Neural crest cell (in vitro differentiated cells): ENCODE measurements at regions not wholly inside any gene's neighbourhood (a gene's known extent, or its start where the extent isn't known, plus 50 kb on each side); places are given as distances from the start of the nearest gene placed in this dataset.
"Not testable (repeated sequence)": the region's sequence is repeated elsewhere in the genome, so short reads cannot be mapped to it uniquely, and the experiment has no call there.

ENCODE experiments used
- DNase-seq: peaks from one replicate; pipeline ENCODE4 v3.0.0; 2021; ENCODE audit warnings: low read depth, mixed read lengths, low spot score
- H3K27ac Mint-ChIP-seq: one replicate; pipeline ENCODE4 v1.8.0; 2021; ENCODE audit warnings: mild to moderate bottlenecking, mixed read lengths; ENCODE audit not compliant: unreplicated experiment
- H3K27me3 Mint-ChIP-seq: 2 replicates; pipeline ENCODE4 v1.8.0; 2021; ENCODE audit warnings: low read depth, mild to moderate bottlenecking, mixed read lengths
- H3K36me3 Mint-ChIP-seq: 2 replicates; pipeline ENCODE4 v1.8.0; 2021; ENCODE audit warnings: low read depth, mild to moderate bottlenecking, mixed read lengths
- H3K4me1 Mint-ChIP-seq: 2 replicates; pipeline ENCODE4 v1.8.0; 2021; ENCODE audit warnings: mixed read lengths
- H3K4me3 Mint-ChIP-seq: one replicate; pipeline ENCODE4 v1.8.0; 2021; ENCODE audit warnings: mild to moderate bottlenecking, mixed read lengths
- H3K9me3 Mint-ChIP-seq: 2 replicates; pipeline ENCODE4 v1.8.0; 2021; ENCODE audit warnings: mixed read lengths
- CTCF ChIP-seq: fragments of 200-600 bp; sonication (generic); conservative IDR thresholded peaks from 2 replicates; pipeline ENCODE4 v1.5.0; 2021; ENCODE audit warnings: antibody characterized with exemption, mild to moderate bottlenecking

DNA sequence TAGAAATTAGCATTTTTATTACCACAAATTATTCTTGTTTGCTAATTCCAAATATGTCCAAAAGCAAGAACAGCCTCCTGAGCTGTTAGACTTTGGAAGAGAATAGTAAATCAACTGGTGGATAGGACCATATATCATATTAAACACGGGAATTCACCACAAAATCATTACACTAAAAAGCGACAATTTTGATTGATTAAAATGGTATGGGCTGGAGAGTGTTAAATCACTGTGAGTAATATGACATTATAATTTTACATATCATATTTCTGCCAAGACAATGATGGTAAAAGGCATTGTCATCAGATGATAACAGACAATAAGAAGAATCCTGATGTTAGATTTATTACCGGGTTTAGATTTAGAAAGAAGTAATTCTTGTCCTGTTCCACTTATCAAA, 107.2 kb upstream of the ARRDC3 start:
- Mint-ChIP-seq H3K9me3 (peaks cover 10% of the 10 kb centered on the region), H3K4me3 (no peak overlapping the region), H3K27ac (no peak overlapping the region), H3K4me1 (no peaks in the 10 kb centered on the region), H3K27me3 (no peaks in the 10 kb centered on the region), H3K36me3 (peaks cover 8% of the 10 kb centered on the region)
- TF ChIP-seq CTCF: no peak
- DNase-seq: no peak

- no peak for DNase-seq
- Mint-ChIP-seq H3K4me1 (no peaks in the 10 kb centered on the region), H3K27ac (no peak overlapping the region), H3K36me3 (peaks cover 8% of the 10 kb centered on the region), H3K9me3 (peaks cover 16% of the 10 kb centered on the region), H3K27me3 (no peaks in the 10 kb centered on the region), H3K4me3 (no peak overlapping the region)
- no peak for TF ChIP-seq CTCF
These were observed 104.3 kb upstream of the ARRDC3 start for GRCh38 chr5:91487420-91487819.

GRCh38 chr5:91486638-91487037, 103.5 kb upstream of the ARRDC3 start:
- no peak for TF ChIP-seq CTCF
- H3K27me3 Mint-ChIP-seq: no peaks in the 10 kb centered on the region
- peaks cover 16% of the 10 kb centered on the region for H3K9me3 Mint-ChIP-seq
- no peak overlapping the region for H3K27ac Mint-ChIP-seq
- H3K4me1 Mint-ChIP-seq: no peaks in the 10 kb centered on the region
- peaks cover 8% of the 10 kb centered on the region for H3K36me3 Mint-ChIP-seq
- no peak for DNase-seq
- H3K4me3 Mint-ChIP-seq: no peak overlapping the region

GRCh38 chr5:91484662-91485061, 101.5 kb upstream of the ARRDC3 start:
- H3K4me1 Mint-ChIP-seq: no peaks in the 10 kb centered on the region
- H3K4me3 Mint-ChIP-seq: no peak overlapping the region
- no peak overlapping the region for H3K27ac Mint-ChIP-seq
- peaks cover 8% of the 10 kb centered on the region for H3K36me3 Mint-ChIP-seq
- no peak for DNase-seq
- no peaks in the 10 kb centered on the region for H3K27me3 Mint-ChIP-seq
- peaks cover 16% of the 10 kb centered on the region for H3K9me3 Mint-ChIP-seq
- TF ChIP-seq CTCF: no peak

DNA sequence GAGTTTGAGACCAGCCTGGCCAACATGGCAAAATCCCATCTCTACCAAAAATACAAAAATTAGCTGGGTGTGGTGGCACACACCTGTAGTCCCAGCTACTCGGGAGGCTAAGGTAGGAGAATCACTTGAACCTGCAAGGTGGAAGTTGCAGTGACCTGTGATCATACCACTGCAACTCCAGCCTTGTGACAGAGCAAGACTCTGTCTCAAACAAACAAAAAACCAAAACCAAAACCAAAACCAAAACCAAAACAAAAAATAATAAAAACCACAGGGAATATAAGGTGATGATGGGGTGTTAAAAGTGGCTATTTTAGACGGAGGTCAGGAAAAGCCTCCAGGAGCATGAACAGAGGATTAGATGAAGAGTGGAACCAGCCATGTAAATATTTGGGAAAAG, 96.3 kb upstream of the ARRDC3 start:
- not testable (repeated sequence) for H3K36me3 Mint-ChIP-seq, H3K9me3 Mint-ChIP-seq

GRCh38 chr5:91478096-91478495, 95.0 kb upstream of the ARRDC3 start:
- no peaks in the 10 kb centered on the region for H3K36me3 Mint-ChIP-seq
- peaks cover 3% of the 10 kb centered on the region for H3K9me3 Mint-ChIP-seq
- DNase-seq: no peak
- no peak for TF ChIP-seq CTCF
- H3K27ac Mint-ChIP-seq: no peak overlapping the region
- no peak overlapping the region for H3K4me3 Mint-ChIP-seq
- H3K27me3 Mint-ChIP-seq: no peaks in the 10 kb centered on the region
- no peaks in the 10 kb centered on the region for H3K4me1 Mint-ChIP-seq

More for the DNA sequence above, 96.3 kb upstream of the ARRDC3 start:
- H3K27ac Mint-ChIP-seq: peak overlapping the region; percentile 19
- DNase-seq, H3K27me3 Mint-ChIP-seq, H3K4me1 Mint-ChIP-seq, H3K4me3 Mint-ChIP-seq: not testable (repeated sequence)
